Stimulated activated CD4-positive, alpha-beta T cell treated with anti-CD3 and anti-CD28 coated beads, Interleukin-2, amount 100 ng/mL, for 48 hours (primary cell): ENCODE measurements at regions not wholly inside any gene's neighbourhood (a gene's known extent, or its start where the extent isn't known, plus 50 kb on each side); places are given as distances from the start of the nearest gene placed in this dataset.
"Not testable (repeated sequence)": the region's sequence is repeated elsewhere in the genome, so short reads cannot be mapped to it uniquely, and the experiment has no call there.

ENCODE experiments used
- DNase-seq, 2 donors: peaks; one replicate each; pipeline ENCODE4 v3.0.0-alpha.2; 2020

DNA sequence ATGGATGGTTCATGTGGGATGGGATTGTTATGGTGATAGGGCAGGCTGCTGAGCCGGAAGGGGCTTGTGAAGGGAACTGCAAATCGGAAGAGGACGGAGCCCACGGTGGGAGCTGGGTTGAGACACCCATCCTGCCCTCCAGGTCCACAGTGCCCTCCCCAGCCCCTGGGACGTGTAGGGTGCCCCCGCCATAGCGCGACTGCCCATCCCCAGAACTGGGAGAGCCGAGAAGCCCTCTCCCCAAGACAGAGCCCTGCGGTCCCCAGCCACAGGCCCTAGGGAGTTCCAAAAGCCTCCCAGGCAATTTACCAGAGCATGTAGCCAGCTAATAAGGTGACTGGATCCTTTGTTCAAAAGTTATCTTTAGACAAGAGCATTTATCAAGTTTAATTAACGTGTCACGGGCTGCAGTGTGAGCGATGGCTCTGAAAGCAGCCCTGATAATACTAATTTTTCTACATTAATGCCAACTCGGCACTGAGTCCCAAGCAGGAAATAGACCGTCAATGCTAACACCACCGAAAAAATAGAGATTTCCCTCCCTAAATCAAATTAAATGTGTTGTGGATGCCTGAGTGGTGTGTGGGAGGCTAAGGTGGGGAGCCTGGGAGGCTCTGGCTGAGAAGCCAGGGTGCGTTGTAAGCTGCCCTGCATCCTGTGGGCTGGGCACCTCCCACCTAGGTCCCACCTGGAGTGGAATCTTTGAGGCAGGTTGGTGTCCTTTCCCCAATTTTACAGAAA, 76.8 kb upstream of the RTL6 start:
- DNase-seq, result no peak

DNA sequence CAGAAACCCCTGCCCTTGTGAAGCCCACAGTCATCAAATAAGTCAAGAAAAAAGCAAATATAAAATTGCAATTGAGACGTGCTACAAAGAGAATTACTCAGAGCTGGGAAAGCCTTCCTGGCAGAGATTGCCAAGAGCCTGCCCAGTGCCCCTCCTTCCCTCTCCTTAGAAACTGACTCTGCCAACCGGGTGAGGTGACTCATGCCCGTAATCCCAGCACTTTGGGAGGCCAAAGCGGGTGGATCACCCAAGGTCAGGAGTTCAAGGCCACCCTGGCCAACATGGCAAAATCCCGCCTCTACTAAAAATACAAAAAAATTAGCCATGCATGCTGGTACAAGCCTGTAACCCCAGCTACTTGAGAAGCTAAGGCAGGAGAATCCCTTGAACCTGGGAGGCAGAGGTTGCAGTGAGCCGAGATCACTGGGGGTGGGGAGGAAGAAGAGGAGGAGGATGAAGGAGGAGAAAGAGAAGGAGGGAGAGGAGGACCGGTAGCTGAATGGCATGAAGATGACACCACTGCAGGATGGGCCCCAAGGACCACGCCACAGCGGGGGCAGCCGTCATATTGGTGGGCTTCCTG, 76.1 kb upstream of the RTL6 start:
- DNase-seq, result no peak

DNA sequence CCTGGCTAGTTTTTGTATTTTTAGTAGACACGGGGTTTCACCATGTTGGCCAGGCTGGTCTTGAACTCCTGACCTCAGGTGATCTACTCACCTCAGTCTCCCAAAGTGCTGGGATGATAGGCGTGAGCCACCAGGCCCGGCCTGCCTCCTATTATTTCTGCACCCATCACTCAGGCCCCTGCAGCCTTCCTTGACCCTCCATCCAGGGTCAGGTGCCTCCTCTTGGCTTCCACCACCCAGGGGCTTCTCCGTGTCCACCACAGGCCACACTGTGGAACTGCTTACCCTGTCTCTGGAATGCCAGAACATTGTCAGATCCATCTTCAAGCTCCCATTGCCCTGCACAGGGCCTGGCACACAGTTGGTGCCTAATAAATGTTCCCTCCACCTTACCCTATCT, 75.4 kb upstream of the RTL6 start:
- no peak for DNase-seq

DNA sequence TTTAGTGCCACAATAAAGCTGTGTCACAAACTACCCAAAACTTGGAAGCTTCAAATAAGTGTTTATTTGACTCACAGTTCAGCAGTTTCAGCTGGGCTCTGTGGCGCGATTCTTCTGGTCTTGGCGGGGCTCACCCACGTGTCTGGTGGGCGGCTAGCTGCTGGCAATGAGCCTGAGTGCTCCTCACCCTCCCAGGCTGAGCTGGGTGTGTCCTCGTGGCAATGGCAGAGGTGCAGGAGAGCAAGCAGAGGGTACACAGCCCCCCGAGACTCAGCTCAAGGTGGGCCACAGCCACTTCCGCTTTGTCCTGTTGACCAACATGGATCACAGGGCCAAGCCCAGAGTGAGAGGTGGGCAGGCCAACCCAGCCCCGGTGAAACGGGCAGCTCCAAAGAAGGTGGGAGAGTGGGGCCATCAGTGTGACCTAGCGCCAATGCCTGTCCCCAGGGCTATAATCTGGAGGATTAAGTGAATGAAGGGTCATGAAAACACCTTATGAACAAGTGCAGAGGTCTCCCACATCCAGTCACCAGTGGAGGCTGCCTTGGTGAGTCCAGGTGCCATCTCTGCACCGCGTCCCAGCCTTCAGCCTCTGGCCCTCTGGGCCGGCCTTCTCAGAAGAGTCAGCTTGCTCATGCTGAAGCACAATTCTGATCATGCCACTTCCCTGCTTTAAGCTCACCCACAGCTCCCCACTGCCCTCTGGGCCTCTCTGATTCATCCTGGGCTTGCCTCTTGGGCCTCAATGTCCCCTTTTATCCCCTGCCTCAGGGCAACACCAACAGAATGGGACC, 74.6 kb upstream of the RTL6 start:
- DNase-seq, result no peak

DNA sequence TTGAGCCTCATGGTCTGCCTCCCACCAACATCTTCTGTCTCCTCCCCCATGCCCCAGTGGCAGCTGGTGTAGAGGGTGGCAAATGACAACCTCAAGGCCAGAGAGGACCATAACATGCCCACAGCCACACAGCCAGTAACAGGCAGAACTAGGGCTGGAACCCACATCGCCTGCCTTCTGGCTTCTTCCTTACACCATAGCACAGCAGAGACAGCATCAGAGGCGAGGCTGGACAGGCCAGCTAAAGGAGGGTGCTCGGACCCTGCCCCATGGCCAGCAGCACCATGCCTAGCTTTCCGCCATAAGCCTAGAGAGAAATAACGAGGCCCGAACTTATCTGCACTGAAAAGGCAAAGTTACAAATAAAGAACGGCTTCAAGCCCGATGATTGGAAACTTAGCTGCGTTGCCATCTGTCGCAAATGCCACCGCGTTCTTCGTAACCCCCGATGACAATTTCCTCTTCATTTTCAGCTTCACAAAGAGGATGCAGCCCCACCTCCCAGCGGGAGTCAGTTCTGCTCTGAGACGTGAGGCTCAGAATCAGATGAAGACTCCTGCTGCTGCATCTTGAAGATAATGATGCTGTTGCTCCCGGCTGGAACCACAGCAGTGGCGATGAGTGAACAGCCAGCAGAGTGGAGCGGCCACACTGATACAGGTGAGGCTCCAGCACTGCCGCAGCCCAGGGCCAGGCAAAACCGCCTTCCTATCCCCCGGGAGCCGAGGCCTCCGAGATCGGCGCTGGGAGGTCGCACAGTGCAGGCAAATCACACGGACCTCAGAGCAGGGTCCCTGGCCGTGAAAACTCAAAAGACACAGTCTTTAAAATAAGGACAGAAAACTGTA, 73.8 kb upstream of the RTL6 start:
- no peak for DNase-seq

DNA sequence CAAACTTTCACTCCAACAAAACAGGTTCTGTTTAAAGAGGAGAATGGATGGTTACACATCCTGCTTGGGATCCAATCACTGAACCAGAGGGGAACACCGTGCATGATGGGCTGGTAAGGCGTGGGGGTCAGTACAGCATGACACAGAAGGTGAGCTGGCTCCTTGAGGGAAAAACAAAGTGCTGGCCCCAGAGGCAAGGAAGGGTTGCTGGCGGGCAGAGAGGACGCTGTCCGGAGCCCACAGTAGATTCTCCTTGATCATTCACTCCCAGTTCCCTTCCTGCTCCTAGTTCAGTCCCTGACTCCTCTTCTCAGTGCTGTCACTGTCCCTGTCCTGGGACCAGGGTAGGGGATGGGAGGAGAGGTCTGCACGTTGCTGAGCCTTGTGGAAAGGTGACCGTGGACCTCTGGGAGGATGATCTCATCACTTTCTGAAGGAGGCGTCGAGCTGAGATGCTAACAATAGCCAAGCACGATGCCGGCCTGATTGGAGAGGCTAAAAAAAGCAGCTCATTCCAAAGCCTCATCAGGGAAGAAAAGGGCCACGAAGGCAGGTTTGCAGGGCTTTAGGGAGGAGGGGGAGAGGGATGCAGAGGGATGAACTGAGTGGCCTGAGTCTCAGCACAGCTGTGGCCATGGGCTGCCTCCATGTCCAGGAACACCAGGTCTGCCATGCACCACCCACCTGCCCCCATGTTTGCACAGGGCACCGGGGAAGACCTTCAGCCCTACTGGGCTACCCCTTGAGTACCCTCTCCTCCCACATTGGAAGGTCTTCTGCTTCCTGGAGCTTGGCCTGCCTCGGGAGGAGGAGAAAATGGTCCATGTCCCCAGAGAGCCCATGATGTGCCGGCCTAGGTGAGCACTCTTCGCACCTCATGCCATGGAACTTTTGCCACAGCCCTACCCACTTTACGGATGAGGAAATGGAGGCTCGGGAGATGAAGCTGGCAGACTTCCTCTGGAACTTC, 72.7 kb upstream of the RTL6 start:
- no peak for DNase-seq

DNA sequence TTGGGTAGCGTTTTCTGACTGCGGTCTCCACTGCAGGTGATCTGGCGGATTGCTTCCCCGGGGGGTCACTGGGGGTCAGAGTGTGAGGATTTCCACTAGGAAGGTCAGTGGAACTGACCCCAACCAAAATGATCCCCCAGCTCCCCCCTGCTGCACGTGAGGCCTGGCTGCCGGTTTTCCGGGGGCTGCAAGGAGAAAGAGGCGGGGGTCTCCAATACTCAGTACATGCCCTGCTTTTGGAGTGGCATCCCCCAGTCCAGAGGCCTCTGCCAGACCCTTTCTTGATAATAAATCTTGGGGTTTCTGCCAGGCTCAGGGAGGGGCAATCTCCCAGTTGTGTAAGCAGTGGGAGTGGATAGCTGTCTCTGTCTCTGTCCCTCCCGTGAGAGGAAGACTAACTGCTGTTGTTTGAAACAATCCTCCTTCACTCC, 71.5 kb upstream of the RTL6 start:
- no peak for DNase-seq

DNA sequence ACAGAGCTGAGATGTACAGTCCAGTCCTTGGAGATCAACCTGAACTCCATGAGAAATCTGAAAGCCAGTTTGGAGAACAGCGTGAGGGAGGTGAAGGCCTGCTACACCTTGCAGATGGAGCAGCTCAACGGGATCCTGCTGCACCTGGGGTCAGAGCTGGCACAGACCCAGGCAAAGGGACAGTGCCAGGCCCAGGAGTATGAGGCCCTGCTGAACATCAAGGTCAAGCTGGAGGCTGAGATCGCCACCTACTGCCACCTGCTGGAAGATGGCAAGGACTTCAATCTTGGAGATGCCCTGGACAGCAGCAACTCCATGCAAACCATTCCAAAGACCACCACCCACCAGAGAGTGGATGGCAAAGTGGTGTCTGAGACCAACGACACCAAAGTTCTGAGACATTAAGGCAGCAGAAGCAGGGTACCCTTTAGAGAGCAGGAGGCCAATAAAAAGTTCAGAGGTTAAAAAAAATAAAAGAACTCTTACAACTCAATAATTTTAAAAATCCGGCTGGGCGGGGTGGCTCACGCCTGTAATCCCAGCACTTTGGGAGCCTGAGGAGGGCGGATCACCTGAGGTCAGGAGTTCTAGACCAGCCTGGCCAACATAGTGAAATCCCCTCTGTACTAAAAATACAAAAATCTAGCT, 69.9 kb upstream of the RTL6 start:
- DNase-seq, result peak; percentile 26 to 52

DNA sequence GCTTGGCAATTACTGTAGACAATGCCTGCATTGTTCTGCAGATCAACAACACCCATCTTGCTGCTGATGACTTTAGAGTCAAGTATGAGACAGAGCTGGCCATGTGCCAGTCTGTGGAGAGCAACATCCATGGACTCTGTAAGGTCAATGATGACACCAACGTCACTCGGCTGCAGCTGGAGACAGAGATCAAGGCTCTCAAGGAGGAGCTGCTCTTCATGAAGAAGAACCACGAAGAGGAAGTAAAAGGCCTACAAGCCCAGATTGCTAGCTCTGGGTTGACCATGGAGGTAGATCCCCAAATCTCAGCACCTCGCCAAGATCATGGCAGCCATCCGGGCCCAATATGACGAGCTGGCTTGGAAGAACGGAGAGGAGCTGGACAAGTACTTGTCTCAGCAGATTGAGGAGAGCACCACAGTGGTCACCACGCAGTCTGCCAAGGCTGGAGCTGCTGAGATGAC, 69.4 kb upstream of the RTL6 start:
- DNase-seq, result not testable (repeated sequence)

DNA sequence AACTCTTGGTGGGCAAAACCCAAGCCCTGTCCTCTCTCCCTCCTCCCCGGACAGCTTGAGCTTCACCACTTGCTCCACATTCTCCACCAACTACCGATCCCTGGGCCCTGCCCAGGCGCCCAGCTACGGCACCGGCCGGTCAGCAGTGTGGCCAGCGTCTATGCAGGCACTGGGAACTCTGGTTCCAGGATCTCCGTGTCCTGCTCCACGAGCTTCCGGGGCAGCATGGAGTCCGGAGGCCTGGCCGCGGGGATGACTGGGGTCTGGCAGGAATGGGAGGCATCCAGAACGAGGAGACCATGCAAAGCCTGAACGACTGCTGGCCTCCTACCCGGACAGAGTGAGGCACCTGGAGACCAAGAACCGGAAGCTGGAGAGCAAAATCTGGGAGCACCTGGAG, 68.9 kb upstream of the RTL6 start:
- no peak for DNase-seq

DNA sequence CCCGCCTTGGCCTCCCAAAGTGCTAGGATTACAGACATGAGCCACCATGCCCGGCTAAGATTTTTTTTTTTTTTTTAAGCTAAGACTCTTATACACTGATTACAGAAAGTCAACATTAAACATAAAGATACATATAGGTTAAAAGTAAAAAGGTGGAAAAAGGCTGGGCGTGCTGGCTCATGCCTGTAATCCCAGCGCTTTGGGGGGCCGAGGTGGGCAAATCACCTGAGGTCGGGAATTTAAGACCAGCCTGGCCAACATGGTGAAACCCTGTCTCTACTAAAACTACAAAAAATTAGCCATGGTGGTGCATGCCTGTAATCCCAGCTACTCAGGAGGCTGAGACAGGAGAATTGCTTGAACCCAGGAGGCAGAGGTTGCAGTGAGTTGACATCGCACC, 64.6 kb upstream of the RTL6 start:
- not testable (repeated sequence) for DNase-seq

DNA sequence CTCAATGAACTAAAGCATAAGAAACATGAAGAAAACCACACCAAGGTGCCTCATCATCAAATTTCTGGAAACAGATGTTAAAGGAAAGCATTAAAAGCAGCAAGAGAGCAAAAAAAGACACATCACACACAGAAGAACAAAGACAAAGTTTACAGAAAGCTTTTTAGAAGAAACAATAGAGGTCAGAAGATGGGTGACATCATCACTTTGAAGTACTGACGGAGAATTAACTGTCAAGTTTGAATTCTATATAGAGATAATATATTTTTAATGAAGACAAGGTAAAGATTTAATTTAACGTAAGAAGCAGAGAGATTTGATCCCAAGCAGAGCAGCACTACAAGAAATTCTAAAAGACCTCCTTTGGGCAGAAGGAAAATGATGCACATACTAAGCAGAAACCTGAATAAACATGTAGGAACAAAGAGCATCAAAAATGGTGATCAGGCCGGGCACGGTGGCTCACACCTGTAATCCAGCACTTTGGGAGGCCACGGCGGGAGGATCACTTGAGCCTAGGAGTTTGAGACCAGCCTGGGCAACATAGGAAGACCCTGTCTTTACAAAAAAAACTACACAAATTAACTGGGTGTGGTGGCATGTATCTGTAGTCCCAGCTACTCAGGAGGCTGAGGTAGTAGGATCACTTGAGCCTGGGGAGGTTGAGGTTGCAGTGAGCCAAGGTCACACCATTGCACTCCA, 63.3 kb upstream of the RTL6 start:
- DNase-seq, result no peak

DNA sequence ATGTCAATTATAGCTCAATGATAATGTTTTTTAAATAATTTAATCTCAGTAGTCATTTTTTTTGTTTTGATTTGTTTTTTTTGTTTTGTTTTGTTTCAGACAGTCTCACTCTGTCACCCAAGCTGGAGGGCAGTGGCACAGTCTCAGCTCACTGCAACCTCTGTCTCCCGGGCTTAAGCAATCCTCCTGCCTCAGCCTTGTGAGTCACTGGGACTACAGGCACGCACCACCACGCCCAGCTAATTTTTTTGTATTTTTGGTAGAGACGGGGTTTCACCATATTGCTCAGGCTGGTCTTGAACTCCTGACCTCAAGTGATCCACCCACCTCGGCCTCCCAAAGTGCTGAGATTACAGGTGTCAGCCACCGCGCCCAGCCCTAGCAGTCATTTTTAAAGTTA, 60.6 kb upstream of the RTL6 start:
- not testable (repeated sequence) for DNase-seq

DNA sequence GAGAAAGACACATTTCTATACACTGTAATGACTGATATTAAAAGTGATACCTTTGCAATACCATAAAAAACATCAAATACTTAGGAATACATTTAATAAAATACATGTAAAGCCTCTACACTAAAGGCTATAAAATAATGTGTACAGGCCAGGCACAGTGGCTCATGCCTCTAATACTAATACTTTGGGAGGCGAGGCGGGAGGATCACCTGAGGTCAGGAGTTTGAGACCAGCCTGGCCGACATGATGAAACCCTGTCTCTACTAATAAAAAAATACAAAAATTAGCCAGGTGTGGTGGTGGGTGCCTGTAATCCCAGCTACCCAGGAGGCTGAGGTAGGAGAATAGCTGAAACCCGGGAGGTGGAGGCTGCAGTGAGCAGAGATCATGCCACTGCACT, 59.8 kb upstream of the RTL6 start:
- DNase-seq, result not testable (repeated sequence)

DNA sequence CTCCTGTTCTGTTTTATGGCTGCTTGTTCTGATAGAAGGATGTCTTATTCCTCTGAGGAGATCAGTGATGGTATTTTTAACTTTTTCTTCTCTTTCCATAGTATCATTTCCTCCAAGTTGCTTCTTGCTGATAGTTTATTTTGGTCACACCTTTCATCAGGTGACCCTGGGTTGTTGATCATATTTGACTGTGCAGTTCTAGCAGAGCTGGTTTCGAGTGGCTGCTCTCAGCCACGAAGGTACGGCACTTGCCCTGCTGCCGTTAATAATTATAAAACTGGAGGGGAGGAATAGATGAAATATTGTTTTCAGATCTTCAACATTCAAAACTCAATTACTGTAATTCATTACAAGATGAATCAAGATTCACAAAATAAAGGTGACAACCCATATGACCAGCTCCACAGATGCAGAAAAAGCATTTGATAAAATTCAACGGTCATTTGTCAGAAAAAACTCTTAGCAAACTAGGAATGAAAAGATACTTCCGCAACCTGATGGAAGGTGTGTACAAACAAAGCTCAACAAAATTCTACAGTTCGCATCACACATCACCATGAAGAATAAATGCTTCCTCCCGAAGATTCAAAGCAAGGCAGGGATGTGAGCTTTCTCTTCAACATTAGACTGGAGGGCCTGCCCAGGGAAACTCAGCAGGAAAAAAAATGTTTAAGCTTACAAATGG, 59.2 kb upstream of the RTL6 start:
- no peak for DNase-seq

DNA sequence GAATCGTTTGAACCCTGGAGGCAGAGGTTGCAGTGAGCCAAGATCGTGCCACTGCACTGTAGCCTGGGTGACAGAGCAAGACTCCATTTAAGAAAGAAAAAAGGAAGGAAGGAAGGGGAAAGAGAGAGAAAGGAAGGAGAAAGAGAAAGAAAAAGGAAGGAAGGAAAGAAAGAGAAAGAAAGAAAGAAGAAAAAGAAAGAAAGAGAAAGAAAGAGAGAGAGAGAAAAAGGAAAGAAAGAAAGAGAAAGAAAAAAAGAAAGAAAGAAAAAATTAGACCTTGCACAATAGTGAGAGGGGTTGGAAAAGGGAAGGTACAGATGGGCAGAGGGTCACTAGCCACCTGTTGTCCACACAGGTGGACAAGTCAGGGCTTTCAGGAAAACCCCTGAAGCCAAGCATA, 57.6 kb upstream of the RTL6 start:
- DNase-seq, result no peak

DNA sequence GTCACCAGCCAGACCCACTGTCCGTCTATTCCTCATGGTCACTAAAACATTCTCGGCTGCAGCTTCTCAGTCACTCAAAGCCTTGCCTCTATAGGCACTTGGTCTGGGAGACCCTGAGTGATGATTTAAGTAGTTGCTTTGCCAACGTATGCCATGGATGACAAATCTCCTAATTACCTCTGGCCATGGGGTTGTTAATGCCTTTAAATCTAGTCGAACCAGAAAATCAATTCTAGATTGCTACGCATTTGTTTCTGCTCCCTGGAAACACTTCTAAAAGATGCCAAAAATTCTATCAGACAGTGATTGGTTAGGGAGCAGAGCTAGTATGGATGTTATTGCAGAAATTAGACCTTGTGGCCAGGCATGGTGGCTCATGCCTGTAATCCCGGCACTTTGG, 57.0 kb upstream of the RTL6 start:
- DNase-seq, result no peak

DNA sequence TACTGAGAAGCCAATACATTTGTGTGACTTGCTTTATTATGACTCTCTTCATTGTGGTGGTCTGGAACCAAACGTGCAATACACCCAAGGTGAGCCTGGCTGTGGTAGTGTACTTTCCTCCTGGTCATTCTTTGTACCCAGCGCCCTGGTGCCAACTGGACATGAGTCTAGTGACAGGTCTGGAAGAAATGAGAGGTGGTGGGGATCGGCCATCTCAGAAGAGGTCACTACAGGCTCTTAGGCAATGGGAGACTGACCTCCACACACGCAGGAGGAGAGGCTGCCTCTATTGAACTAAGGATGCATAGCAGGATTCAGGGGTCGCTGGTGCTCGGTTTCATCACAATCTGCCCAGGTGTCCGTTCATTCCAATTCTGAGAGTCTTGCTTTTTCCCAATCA, 56.4 kb upstream of the RTL6 start:
- no peak for DNase-seq

DNA sequence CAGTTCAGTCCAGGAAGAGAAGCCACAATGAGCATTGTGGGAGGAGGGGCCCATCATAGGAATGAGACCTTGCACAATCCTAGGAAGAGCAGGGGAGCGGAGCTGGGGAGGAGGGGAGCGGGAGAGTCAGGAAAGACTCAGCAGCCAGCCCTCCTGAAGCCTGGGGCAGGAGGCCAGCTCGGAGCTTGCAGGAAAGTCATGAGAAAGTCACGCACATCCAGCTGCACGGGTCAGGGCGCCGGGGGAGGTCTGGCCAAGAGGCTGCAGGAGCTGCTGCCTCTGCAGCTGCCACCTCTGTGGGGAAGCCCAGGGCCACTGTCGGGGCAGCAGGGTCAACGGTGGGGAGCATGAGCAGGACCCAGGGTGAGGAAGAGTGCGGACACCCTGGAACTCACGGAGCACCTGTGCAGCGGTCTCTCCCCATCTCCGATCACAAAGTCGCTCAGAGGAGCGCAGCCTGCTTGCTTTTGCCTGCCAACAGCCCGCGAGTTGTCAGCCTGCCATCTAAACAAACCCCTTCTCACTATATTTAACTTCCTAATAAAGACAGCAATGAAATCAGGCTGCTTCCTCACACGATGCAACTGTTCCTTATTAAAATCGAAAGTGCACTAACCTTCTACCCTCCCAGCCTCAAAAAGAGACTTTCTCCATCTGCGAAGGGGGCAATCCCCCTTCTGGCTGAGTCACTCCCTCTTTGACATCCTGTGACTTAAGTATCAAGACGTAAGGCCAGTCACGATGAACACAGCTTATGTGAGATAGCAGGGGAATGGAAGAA, 52.9 kb upstream of the RTL6 start:
- peak; percentile 11 to 15 for DNase-seq
